K562 (cell line): ENCODE measurements at regions not wholly inside any gene's neighbourhood (a gene's known extent, or its start where the extent isn't known, plus 50 kb on each side); places are given as distances from the start of the nearest gene placed in this dataset.

Experiments
- EP400 ChIP-seq: fragments of 450-650 bp; IDR thresholded peaks from 2 replicates; pipeline ENCODE4 v1.6.1; 2017; ENCODE audit warnings: antibody characterized with exemption, mild to moderate bottlenecking, moderate library complexity
- HDAC6 ChIP-seq: IDR thresholded peaks from 2 replicates; pipeline ENCODE4 v1.6.1; 2012; ENCODE audit warnings: low read depth, mild to moderate bottlenecking, control low read depth, inconsistent platforms, low read length, moderate library complexity
- MECOM ChIP-seq: fragments of 250-450 bp; sonication (Bioruptor Pico); IDR thresholded peaks from 2 replicates; pipeline ENCODE4 v1.8.0; 2022; ENCODE audit warnings: inconsistent platforms
- PURB ChIP-seq: sonication (generic); formaldehyde crosslinking; IDR thresholded peaks from 2 replicates; pipeline ENCODE4 v1.9.0; 2021; ENCODE audit warnings: low read depth, mild to moderate bottlenecking, missing genetic modification reagents
- ZNF133 ChIP-seq: fragments of 250-450 bp; sonication (Bioruptor Pico); IDR thresholded peaks from 2 replicates; pipeline ENCODE4 v1.4.0; 2020; ENCODE audit warnings: mild to moderate bottlenecking
- ZNF197 ChIP-seq: fragments of 200-800 bp; sonication (Bioruptor generic); IDR thresholded peaks from 2 replicates; pipeline ENCODE4 v1.6.1; 2016; ENCODE audit warnings: low read depth, missing genetic modification characterization, missing compliant biosample characterization
- ZNF780A ChIP-seq: fragments of 250-450 bp; sonication (Bioruptor Pico); IDR thresholded peaks from 2 replicates; pipeline ENCODE4 v1.5.0; 2021; ENCODE audit warnings: mild to moderate bottlenecking
- TF ChIP-seq, protein P1 (sequence below), 2 experiments: fragments of 450-650 bp; IDR thresholded peaks; 2 replicates each; pipeline ENCODE4 v1.6.1; 2018; ENCODE audit warnings: mild to moderate bottlenecking in 2 of 2, low read depth in 1 of 2; ENCODE audit not compliant: partially characterized antibody in 2 of 2

GRCh38 chr3:72247645-72248388, 462.9 kb upstream of the PROK2 start (continued):
- TF ChIP-seq PURB (CRISPR knock-in tag) (no peak), MECOM (no peak), ZNF133 (CRISPR knock-in tag) (no peak), ZNF197 (no peak), ZNF780A (no peak), EP400 (no peak), HDAC6 (no peak)
- TF ChIP-seq, protein P1, sequence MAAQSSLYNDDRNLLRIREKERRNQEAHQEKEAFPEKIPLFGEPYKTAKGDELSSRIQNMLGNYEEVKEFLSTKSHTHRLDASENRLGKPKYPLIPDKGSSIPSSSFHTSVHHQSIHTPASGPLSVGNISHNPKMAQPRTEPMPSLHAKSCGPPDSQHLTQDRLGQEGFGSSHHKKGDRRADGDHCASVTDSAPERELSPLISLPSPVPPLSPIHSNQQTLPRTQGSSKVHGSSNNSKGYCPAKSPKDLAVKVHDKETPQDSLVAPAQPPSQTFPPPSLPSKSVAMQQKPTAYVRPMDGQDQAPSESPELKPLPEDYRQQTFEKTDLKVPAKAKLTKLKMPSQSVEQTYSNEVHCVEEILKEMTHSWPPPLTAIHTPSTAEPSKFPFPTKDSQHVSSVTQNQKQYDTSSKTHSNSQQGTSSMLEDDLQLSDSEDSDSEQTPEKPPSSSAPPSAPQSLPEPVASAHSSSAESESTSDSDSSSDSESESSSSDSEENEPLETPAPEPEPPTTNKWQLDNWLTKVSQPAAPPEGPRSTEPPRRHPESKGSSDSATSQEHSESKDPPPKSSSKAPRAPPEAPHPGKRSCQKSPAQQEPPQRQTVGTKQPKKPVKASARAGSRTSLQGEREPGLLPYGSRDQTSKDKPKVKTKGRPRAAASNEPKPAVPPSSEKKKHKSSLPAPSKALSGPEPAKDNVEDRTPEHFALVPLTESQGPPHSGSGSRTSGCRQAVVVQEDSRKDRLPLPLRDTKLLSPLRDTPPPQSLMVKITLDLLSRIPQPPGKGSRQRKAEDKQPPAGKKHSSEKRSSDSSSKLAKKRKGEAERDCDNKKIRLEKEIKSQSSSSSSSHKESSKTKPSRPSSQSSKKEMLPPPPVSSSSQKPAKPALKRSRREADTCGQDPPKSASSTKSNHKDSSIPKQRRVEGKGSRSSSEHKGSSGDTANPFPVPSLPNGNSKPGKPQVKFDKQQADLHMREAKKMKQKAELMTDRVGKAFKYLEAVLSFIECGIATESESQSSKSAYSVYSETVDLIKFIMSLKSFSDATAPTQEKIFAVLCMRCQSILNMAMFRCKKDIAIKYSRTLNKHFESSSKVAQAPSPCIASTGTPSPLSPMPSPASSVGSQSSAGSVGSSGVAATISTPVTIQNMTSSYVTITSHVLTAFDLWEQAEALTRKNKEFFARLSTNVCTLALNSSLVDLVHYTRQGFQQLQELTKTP (IDR thresholded peaks at IDR 0.05; ENCODE audit: low read depth in 1 of 2, partially characterized antibody in 2 of 2), result no peak
